Stimulated activated naive CD8-positive, alpha-beta T cell treated with anti-CD3 and anti-CD28 coated beads, Interleukin-15, Interleukin-2, amounts not matched to agents 100 U/mL and 50 U/mL, for 24 hours (primary cell): ENCODE measurements at regions not wholly inside any gene's neighbourhood (a gene's known extent, or its start where the extent isn't known, plus 50 kb on each side); places are given as distances from the start of the nearest gene placed in this dataset.
"Not testable (repeated sequence)": the region's sequence is repeated elsewhere in the genome, so short reads cannot be mapped to it uniquely, and the experiment has no call there.

Source experiments
- ATAC-seq: fragments of 150-1000 bp; cut with Tn5 transposase; one replicate; pipeline ENCODE4 v1.10.0; 2021
- DNase-seq: peaks from one replicate; pipeline ENCODE4 v3.0.0; 2021

DNA sequence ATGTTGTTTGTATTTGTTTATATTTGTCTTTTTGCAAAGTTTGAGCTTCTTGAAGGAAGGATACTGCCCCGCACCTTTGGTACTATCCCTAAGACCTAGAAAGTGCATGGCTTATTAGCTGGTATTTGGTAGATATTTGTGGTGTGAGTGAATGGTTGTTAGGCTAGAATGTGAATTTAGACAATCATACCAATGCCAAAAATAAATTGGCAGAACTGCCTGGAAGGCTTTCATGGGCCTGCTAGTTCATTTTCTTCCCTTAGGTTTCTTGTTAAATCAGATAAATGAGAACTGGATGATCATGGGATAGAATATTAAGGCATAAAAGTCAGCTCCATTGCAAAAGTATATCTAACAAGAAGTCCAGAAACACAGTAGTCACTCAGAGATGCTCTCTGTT, 147.5 kb upstream of the TSLP start:
- DNase-seq = no peak
- no peak for ATAC-seq

DNA sequence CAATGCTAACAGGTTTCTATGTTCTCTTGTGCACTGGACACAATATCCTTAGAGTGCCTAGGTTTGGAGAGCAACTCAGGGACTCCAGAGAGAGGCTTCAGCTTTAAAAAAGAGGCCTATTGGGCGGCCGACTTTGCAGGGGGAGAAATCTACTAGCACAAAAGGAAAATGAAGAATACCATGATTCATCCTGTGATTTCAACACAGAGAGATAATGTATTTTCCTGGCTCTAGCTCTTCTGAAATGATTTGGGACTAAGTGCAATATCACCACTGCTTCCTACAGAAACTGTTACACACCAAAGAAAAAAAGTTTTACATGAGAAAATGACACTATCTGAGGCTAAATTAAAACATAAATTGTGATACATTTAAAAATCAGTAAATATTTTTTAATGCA, 146.1 kb upstream of the TSLP start:
- ATAC-seq = no peak
- DNase-seq = no peak

DNA sequence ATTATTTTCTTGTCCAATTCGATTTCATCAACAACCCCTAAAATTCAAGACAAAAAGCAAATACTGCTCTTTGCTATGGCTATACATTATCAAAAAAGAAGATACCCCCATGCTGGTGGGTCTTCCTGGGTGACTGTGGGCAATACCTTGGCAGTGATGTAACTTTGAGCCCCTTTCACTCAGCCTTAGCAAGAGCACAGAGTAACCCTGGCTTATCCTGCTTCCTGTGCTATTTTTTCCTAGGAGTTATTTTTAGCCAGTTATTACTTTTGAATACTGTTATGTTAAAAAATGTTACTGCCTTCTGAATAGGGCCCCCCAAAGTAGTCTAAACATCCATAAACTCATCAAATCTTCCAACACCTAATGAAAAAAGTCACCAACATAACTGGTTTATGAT, 145.6 kb upstream of the TSLP start:
- ATAC-seq (no peak), DNase-seq (no peak)

DNA sequence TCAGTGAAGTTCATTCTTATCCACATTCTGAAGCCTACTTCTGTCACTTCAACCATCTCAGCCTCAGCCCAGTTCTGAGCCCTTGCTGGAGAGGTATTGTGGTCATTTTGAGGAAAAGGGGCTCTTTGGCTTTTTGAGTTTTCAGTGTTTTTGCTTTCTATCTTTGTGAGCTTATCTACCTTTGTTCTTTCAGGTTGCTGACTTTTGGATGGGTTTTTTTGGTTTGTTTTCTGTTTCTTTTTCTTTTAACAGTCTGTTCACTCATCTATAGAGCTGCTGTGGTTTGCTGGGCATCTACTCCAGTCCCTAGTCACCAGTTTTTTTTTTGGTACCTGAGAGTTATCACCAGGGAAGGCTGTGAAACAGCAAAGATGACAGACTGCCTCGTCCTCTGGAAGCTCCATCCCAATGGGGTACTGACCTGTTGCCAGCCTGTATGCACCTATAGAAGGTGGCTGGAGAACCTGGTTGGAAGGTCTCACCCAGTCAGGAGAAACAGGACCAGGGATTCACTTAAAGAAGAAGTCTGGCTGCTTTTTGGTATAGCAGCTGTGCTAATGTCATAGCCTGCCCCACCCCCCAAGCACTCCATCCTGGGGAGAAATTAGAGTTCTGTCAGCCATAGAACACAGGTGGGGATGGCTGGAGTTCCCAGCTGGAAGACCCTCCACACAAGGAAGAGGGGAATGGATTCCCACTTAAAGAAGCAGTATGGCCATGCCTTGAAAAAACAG, 138.6 kb upstream of the TSLP start:
- no peak for ATAC-seq

DNA sequence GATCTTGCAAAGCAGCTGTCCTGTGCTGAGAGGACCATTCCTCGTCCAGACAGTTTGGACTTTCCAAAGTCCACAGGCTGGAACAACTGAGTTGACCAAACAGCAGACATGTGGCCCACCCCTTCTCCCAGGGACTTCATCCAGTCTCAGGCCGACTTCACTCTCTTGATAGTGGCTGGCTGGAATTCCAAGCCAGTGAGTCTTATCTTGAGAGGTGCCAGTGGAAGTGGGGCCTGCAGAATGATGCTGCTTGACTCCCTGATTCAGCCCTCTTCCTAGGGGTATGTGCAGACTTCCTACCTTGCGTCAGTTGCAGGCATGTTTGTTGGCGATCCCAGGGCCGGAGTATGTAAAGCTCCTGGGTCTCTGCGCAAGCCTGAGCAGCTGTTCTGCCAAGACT, 131.4 kb upstream of the TSLP start:
- no peak for DNase-seq
- no peak for ATAC-seq

More for the DNA sequence above, 138.6 kb upstream of the TSLP start:
- DNase-seq = no peak

DNA sequence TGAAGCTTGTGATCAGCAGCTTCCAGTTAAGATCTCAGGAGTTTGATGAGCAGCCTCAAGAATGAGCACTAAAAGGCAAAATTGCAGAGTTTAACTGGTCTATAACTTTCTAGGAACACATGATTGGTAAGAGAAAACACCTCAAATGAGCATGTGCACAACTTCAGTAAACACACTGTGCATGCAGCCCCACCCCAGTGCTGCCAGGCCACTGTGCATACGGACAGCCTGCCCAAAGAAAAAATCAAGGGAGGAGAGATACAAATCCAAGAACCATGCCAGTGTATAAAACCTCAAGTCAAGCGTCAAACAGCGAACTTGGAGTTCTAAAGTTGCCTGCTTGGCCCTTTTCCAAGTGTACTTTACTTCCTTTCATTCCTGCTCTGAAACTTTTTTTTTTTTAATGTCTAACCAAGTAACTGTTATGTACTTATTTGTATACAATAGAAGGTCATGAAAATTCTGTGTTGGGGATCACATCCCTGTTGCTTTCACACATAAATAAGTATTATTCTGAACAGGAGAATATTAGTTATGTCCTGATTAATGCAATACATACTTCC, 125.6 kb upstream of the TSLP start:
- DNase-seq (no peak), ATAC-seq (no peak)

DNA sequence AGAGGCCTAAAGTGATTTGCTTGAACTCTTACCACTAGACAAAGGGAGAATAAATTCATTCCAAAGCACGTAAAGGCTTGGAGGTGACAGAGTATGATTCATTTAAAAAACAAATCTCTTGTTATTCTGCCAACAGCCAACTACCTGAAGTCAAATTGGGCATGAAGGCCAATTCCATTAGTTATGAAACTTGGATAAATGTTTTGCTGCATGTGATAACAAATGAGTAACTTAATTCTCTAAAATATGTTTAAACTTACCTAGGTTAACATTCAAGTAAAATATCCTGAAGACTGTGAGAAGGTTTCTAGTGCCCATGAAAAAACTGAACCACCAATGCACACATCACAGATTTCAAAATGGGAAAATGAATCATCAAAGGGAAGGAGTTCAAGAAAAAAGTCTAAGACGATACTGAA, 120.1 kb upstream of the TSLP start:
- DNase-seq = no peak
- ATAC-seq = no peak

DNA sequence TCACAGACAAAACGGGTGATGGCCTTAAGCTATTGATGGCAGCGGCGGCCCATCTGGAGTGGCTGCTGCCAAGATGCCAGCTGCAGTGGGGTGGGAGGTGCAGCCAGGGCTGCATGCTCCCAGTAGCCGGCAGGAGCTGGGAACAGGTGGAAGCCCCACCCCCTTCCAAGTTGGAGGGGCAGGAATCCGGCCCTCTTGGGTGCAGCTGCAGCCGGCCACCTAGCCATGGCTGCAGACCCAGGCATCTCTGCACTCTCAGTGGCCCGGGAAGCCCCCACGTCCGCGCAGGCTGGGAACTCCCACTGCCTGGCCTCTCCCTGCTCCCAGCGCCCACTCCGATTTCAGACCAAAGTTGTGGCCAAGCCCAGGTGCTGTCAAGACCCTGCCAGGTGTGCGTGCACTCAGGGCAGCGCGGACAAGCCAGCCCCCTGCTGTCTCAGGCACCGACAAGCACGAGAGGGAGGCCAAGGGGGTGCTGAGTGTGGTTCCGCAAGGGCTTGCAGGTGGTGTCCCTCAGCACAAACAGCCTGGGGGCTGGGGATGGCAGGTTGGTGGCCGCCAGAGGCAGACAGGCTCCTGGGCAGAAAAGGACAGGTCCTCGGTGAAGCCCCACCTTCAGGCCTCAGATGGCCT, 115.1 kb upstream of the TSLP start:
- no peak for DNase-seq
- ATAC-seq = no peak

DNA sequence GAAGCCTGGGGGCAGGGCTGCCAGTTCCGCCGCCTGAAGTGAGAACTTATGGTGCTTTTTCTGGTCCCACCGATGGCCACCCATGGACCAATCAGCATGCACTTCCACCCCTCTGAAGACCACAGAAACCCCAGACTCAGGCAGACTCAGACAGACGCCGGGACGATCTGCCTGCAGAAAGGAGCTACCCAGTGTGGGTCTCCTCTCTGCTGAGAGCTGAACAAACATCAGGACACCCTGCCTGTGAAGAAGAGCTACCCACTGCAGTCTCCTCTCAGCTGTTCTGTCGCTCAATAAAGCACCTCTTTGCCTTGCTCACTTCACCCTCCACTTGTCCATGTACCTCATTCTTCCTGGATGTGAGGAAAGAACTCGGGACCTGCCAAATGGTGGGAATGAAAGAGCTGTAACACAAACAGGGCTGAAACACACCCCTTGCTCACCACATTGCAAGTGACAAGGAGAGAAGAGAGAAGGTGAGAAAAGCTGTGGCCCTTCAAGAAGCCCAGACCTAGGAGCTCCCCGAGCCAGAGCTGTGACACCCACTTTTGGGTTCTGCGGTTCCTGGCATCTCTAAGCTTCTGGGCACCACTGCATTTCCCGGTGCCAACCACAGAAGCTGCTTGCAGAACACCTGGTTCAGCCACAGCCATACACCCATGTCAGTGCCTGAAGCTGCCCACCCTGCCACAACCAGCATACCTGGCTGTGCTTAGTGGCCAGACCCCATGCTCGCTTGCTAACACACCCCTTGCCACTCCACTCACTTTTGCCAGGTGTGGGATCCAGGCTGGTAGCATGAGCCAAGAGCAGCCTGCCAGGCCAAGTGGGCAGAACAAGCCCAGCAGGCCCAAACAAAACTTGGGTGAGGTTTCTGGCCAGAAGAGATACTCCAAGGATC, 114.3 kb upstream of the TSLP start:
- ATAC-seq (no peak), DNase-seq (no peak)

DNA sequence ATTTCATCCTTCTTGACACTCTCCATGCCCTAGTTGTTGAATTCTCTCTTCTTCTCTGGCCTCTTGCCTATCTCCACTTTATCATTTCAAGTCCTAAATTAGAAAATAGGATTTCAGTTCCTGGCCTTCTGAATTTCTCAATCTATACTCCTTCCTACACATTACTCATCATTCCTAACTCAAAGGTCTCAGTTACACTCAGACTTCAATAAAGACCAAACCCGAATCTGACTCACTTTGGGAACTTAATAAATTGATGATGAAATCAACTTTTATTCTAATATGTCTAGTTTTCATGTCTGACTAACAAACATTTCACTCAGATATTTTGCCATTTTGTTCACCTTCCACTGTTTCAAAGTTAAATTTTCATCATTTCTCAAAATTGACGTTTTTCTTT, 113.6 kb upstream of the TSLP start:
- ATAC-seq = no peak
- DNase-seq = no peak

DNA sequence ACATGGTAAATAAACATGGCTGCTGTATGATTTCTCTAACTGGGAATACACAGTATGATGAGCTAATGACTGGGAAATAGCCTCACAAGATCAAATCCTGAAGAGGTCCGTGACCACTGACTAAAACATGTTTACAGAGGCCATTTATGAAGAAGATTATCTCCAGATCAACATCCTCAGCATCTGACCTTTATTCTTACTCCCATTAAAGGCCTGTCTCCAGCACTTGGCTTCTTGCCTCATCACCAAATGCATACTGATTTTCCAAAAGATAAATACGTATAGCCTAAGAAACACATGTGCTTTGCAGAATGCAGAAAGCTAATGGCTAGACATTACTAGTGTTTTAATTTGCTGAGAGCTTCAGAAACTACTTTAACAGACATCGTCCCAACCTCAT, 108.0 kb upstream of the TSLP start:
- DNase-seq = no peak
- ATAC-seq = no peak

DNA sequence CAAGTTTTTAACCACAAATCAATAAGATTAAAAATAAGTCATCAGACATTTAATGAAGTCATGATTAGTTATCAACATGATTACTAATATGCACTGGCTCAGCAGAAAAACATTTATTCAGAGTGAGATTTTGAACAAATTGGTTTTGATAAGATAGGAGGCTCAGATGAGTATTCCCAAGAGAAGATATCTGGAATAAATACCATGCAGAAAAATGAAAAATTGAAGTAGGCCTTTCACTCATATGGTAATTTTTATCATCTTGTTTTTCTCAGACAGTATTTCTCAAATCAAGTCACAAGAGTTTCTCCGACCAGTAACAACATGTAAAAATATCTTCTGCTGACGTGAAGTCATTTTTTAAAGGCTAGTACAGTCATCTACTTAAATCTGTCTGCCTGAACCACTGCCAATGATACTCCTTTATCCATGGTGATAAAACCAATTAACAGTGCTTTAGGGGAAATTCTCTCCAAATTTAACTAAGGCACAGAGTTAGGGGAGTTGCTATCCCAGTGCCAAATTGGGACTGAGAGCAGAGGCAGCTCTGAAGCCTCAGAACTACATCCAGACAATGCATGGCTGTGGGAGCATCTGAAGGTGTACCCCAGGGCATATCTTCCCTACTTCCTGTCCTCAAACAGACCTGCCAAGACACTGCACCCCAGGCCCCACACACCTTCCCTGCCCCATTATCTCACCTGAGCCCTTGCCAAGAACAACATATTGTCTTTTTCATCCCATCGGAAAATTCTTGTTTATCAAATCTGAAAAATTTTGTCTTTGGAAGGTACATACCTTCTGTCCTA, 105.5 kb upstream of the TSLP start:
- ATAC-seq = no peak

DNA sequence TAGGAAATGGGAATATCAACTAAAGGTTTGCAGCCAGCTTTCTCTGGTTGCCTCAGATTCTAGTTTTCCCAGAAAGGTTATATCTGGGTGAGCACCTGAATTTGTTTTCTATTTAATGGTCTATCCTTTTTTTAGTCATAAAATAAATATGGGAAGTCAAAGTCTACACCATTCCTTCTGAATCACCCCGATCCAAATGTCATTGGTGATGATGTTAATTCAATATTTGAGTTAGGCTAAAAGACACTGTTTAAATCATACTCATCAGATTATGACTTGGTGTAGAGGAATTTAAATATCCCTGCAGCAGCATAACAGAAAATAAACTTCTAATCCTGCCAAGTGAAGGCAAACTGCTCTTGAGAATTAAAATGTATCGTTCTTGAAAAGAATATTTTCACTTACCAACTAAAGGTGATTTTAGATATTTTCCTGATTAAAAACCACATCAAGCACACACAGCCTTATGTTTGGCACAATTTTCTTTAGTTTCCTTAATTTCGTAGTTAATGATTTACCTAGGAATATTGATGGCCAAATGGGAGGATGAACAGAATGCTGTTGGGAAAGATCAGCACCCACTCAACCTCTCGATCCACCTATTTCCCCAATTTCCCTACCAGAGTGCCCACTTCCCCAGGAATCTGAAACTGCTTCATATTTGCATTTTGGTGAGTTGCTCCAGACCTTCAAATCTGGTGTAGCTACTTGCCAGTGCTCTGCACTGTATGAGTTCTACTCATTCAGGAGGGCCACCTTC, 103.1 kb upstream of the TSLP start:
- no peak for DNase-seq
- no peak for ATAC-seq

More for the DNA sequence above, 105.5 kb upstream of the TSLP start:
- no peak for DNase-seq

DNA sequence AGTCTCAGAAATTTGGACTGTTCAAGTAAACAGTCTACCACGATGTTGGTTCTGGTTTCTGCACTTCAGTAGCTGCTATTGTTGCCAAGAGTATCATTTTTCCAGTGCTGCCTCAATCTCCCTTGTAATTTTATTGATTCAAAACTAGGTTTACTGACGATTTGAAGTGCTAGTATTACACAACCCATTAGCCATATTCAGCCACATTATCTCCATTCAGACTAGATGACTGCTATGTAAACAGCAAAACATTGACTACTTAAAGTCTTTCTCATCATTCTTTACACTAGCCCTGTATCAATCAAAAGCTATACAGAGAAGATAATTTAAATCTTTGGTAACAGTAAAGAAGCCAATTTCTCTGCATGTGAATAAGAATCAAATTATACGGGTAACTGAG, 102.0 kb upstream of the TSLP start:
- ATAC-seq (no peak), DNase-seq (no peak)

DNA sequence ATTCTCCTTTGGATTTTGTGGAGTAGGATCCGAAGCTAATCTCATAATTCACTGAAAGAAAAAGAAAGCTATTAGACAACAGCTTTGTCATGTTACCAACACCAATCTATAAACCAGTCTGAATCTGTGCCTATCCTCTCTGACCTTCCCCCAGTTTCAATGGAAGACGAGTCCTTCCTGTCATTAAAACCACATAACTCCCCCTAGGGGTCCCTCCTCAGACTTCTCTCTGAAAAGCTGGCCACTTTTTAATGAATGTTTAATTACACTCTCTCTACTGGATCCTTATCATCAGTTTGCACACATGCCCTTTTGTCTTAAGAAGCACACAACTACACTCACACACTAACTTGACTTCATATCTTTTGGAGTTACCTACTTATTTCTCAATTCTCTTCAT, 98.0 kb upstream of the TSLP start:
- no peak for ATAC-seq
- DNase-seq = no peak

DNA sequence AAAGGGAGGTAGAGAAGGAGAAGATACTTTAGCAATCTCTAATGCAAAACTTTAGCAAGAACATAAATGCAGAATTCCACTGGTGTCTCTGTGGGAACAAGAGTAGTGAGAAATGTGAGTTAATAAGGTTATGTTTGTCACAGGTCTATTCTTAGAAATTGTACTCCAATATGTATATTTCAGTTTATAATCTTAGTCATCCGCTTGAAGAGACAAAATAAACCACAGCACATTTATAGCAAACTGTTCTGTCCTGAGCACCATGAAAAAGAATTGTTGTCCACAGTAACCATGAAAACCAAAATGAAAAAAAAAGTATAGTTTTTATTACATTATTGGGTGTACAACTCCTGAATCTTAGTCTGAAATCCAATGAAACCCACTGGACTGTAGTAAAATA, 93.6 kb upstream of the TSLP start:
- ATAC-seq (no peak), DNase-seq (no peak)

DNA sequence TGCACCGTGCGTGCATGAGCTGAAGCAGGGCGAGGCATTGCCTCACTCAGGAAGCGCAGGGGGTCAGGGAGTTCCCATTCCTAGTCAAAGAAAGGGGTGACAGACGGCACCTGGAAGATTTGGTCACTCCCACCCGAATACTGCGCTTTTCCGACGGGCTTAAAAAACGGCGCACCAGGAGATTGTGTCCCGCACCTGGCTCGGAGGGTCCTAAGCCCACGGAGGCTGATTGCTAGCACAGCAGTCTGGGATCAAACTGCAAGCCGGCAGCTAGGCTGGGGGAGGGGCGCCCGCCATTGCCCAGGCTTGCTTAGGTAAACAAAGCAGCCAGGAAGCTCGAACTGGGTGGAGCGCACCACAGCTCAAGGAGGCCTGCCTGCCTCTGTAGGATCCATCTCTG, 85.6 kb upstream of the TSLP start:
- ATAC-seq, DNase-seq: not testable (repeated sequence)

DNA sequence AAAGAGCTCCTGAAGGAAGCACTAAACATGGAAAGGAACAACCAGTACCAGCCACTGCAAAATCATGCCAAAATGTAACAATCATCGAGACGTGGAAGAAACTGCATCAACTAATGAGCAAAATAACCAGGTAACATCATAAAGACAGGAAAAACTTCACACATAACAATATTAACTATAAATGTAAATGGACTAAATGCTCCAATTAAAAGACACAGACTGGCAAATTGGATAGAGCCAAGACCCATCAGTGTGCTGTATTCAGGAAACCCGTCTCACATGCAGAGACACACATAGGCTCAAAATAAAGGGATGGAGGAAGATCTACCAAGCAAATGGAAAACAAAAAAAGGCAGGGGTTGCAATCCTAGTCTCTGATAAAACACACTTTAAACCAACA, 83.9 kb upstream of the TSLP start:
- not testable (repeated sequence) for ATAC-seq, DNase-seq

DNA sequence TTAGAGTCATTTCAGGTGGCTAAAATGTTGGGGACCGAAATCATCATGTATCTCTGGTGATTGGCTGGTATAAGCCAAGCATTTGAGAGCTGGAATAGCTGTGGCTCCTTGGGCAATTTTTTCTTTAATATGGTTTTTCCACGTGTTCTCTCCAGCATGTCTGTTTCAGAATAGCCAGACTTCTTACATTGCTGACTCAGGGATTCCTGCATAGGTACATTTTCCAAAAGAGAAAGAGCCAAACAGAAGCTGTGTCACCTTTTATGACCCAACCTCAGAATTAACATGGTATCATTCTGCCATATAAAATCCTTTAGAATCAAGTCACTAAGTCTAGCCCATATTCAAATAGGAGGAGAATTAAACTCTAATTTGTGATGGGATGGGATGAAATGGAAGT, 74.8 kb upstream of the TSLP start:
- no peak for DNase-seq
- ATAC-seq = no peak

DNA sequence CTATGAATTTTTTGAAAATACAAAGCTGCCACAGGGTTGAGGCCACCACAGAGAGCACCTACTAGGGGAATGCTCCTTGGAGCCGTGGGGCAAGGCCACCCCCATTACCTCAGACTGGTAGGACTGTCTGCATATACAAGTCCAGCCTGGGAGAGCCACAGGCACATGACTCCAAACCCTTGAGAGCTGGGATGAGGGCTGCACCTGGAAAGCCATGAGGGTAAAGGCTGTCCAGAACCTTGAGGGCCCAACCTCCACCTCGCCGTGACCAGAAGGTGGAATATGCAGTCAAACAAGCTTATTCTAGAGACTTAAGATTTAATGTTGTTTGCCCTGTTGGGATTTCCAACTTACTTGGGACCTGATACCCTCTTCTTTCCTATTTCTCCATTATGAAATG, 69.5 kb upstream of the TSLP start:
- ATAC-seq (no peak), DNase-seq (no peak)

DNA sequence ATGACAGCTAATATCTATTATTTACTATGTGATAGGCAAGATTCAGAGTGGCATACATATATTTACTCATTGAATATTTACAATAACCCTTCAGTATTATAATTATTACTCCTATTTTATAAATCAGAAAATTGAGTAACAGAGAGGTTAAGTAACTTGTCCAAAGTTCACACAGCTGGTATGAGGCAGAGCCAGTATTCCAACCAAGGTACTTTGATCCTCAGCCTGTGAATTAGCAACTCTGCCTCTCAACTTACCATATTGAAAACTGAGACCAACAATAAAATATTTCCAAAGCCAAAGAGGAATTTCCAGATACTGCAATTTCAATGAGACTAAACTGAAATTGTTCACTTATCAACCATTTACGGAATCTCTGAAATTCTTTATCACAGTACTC, 67.9 kb upstream of the TSLP start:
- DNase-seq = no peak
- ATAC-seq = no peak
